Left lung (tissue), 4 donors: ENCODE measurements at regions not wholly inside any gene's neighbourhood (a gene's known extent, or its start where the extent isn't known, plus 50 kb on each side); places are given as distances from the start of the nearest gene placed in this dataset.

Experiments
- ATAC-seq: fragments of 200-7000 bp; cut with Tn5 transposase; one replicate; pipeline ENCODE4 v1.9.1; 2020; ENCODE audit warnings: moderate library complexity
- DNase-seq, 4 donors: peaks; one replicate each; pipeline ENCODE4 v3.0.0-alpha.2; 2013 to 2020
- H3K27ac ChIP-seq, 2 donors: fragments of 200-600 bp; sonication (generic) in 1 of 2; one replicate each; pipeline versions ENCODE4 v1.5.0 to v1.8.0; 2020 to 2021
- H3K27me3 ChIP-seq, 2 donors: fragments of 200-600 bp; sonication (generic) in 1 of 2; one replicate each; pipeline versions ENCODE4 v1.5.0 to v1.8.0; 2020 to 2021
- H3K36me3 ChIP-seq, 2 donors: fragments of 200-600 bp; sonication (generic) in 1 of 2; one replicate each; pipeline versions ENCODE4 v1.5.0 to v1.8.0; 2020 to 2021
- H3K4me1 ChIP-seq, 2 donors: fragments of 200-600 bp; one replicate each; pipeline ENCODE4 v1.8.0; 2021
- H3K4me3 ChIP-seq, 2 donors: fragments of 200-600 bp; sonication (generic) in 1 of 2; one replicate each; pipeline versions ENCODE4 v1.5.0 to v1.8.0; 2020 to 2021; ENCODE audit warnings: mild to moderate bottlenecking in 1 of 2
- H3K9me3 ChIP-seq, 2 donors: fragments of 200-600 bp; sonication (generic) in 1 of 2; one replicate each; pipeline versions ENCODE4 v1.5.0 to v1.8.0; 2020 to 2021
- intact Hi-C, 2 donors: fragments of 100-400 bp; cut with DNase I; formaldehyde crosslinking; loops; one replicate each; pipeline versions ENCODE4 v1.11.2 to v1.14.2; 2022
- TF ChIP-seq, protein P1 (sequence below), 2 donors: fragments of 200-600 bp; sonication (generic) in 1 of 2; IDR thresholded peaks; one replicate each; pipeline versions ENCODE4 v1.5.0 to v1.8.0; 2021; ENCODE audit warnings: antibody characterized with exemption in 2 of 2
- donor health status: DM: no; HTN: yes; CAD: no.
- donor health status: DM: no; HTN: no; CAD: no.

- DNase-seq (no peak), ATAC-seq (peak; percentile 54)
- intact Hi-C loops: no loop called here
- TF ChIP-seq, protein P1, sequence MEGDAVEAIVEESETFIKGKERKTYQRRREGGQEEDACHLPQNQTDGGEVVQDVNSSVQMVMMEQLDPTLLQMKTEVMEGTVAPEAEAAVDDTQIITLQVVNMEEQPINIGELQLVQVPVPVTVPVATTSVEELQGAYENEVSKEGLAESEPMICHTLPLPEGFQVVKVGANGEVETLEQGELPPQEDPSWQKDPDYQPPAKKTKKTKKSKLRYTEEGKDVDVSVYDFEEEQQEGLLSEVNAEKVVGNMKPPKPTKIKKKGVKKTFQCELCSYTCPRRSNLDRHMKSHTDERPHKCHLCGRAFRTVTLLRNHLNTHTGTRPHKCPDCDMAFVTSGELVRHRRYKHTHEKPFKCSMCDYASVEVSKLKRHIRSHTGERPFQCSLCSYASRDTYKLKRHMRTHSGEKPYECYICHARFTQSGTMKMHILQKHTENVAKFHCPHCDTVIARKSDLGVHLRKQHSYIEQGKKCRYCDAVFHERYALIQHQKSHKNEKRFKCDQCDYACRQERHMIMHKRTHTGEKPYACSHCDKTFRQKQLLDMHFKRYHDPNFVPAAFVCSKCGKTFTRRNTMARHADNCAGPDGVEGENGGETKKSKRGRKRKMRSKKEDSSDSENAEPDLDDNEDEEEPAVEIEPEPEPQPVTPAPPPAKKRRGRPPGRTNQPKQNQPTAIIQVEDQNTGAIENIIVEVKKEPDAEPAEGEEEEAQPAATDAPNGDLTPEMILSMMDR (IDR thresholded peaks at IDR 0.05): no peak
- Histone ChIP-seq H3K36me3 (no peaks in the 10 kb centered on the region), H3K27me3 (no peaks in the 10 kb centered on the region), H3K4me1 (no peaks in the 10 kb centered on the region), H3K27ac (no peak overlapping the region), H3K9me3 (no peaks in the 10 kb centered on the region), H3K4me3 (no peak overlapping the region)
These were observed 566.6 kb upstream of the NR5A2 start for GRCh38 chr1:199460933-199461332.

- DNase-seq (peak in 1 of 4 donors; percentile 13), ATAC-seq (peak; percentile 89)
- Histone ChIP-seq H3K9me3 (no peaks in the 10 kb centered on the region), H3K4me1 (no peaks in the 10 kb centered on the region), H3K36me3 (no peaks in the 10 kb centered on the region), H3K27me3 (no peaks in the 10 kb centered on the region), H3K27ac (no peak overlapping the region), H3K4me3 (no peak overlapping the region)
- TF ChIP-seq, protein P1 (IDR thresholded peaks at IDR 0.05): peak in 1 of 2 donors; percentile 32
- intact Hi-C loops: no loop called here
These were observed 563.9 kb upstream of the NR5A2 start for GRCh38 chr1:199463521-199464127.

DNA sequence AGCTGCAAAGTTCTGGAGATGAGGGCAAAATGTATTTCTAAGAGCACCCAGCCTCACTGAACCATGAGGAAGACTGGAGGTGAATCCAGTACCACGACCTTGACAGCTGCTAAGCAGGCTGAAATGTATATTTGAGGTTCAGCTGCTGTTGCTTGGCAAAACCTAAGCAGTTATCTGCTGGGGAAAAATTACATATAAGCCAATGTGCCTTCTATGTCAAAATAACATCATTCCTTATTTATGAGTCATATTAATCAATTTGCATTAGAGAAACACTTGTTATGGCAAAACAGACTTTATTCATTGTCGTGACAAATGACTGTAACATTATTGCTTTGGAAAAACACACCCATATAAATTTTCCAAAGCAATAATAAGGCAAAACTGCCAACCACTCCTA lies 560.5 kb upstream of the NR5A2 start:
- no peak for DNase-seq
- intact Hi-C loops: no loop called here
- Histone ChIP-seq H3K4me1 (no peaks in the 10 kb centered on the region), H3K27ac (no peak overlapping the region), H3K27me3 (no peaks in the 10 kb centered on the region), H3K36me3 (no peaks in the 10 kb centered on the region), H3K9me3 (no peaks in the 10 kb centered on the region), H3K4me3 (no peak overlapping the region)
- TF ChIP-seq, protein P1 (IDR thresholded peaks at IDR 0.05): no peak
- no peak for ATAC-seq

DNA sequence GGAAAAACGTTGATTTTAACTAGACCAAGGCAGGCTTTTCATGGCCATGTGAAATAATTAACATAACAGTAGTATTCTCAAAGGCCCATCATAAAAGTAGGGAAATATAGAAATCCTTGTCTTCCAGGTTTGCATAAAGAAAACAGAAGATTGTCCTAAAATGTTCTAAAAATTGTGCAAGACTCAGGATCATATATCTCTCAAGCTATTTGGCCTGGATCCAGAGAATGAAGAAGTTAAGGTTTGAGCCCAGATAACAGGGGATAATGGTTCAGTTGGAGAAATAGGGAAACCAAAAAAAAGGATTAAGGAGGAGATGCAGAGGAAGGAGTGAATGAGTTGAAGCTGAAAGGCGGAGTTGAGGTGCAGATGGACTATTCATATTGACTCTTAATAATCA lies 555.5 kb upstream of the NR5A2 start:
- intact Hi-C loops: no loop called here
- DNase-seq (no peak), ATAC-seq (no peak)
- no peaks in the 10 kb centered on the region for H3K36me3 ChIP-seq
- no peak overlapping the region for H3K4me3 ChIP-seq
- no peaks in the 10 kb centered on the region for H3K27me3 ChIP-seq
- no peaks in the 10 kb centered on the region for H3K4me1 ChIP-seq
- no peak overlapping the region for H3K27ac ChIP-seq
- TF ChIP-seq, protein P1 (IDR thresholded peaks at IDR 0.05): no peak
- H3K9me3 ChIP-seq: no peaks in the 10 kb centered on the region

DNA sequence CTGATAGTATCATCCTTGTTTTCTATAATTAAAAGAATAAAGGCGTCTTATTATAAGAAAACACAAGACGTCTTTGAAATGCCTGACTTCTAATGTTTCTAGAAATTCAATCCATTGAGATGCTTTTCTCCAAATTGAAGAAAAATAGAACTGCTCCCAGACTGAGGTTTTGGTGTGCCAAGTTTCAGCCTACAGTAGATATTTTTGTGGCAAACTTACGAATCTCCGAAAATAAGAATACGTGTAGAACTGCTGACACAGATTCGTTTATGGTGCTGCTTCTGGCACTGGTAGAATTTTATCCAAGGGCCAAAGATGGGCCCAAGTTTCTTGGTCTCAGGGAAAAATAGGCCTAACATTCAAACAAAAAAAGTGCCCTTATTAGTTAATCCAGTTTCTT lies 554.5 kb upstream of the NR5A2 start:
- Histone ChIP-seq H3K27ac (no peak overlapping the region), H3K4me3 (no peak overlapping the region), H3K36me3 (no peaks in the 10 kb centered on the region), H3K27me3 (no peaks in the 10 kb centered on the region), H3K9me3 (no peaks in the 10 kb centered on the region), H3K4me1 (no peaks in the 10 kb centered on the region)
- DNase-seq (no peak), ATAC-seq (no peak)
- TF ChIP-seq, protein P1 (IDR thresholded peaks at IDR 0.05): no peak
- intact Hi-C loops: no loop called here
